Keratinocyte (primary cell): ENCODE measurements at regions not wholly inside any gene's neighbourhood (a gene's known extent, or its start where the extent isn't known, plus 50 kb on each side); places are given as distances from the start of the nearest gene placed in this dataset.
A peak's percentile ranks its signal among the peaks of the same experiment; 100 is the strongest.
"Not testable (repeated sequence)": the region's sequence is repeated elsewhere in the genome, so short reads cannot be mapped to it uniquely, and the experiment has no call there.

Experiments used
- DNase-seq: peaks from one replicate; pipeline ENCODE4 v3.0.0-alpha.2; 2011; ENCODE audit warnings: low read depth, missing footprints, low spot score
- FAIRE-seq: peaks from 2 replicates; lab custom pipeline; 2011; peaks lifted over from hg19 to GRCh38; lab: Jason Lieb, UNC
- H2AFZ ChIP-seq: 2 replicates; pipeline ENCODE4 v1.6.0; 2012; ENCODE audit warnings: low read length, control low read depth, inconsistent platforms; ENCODE audit not compliant: control insufficient read depth
- H3K27ac ChIP-seq: 2 replicates; pipeline ENCODE4 v1.5.1; 2011; ENCODE audit warnings: low read length; ENCODE audit not compliant: control insufficient read depth, insufficient read depth
- H3K27me3 ChIP-seq: 3 replicates; pipeline ENCODE4 v1.6.0; 2011; ENCODE audit warnings: low read length; ENCODE audit not compliant: control insufficient read depth, insufficient read depth; ENCODE audit errors: extremely low read depth
- H3K36me3 ChIP-seq, 2 experiments: 2 replicates in 1 of 2; 3 replicates in 1 of 2; pipeline ENCODE4 v1.5.1; 2011; ENCODE audit warnings: low read length in 2 of 2, mild to moderate bottlenecking in 1 of 2; ENCODE audit not compliant: control insufficient read depth in 2 of 2, insufficient read depth in 2 of 2; ENCODE audit errors: extremely low read depth in 1 of 2
- H3K4me1 ChIP-seq: 3 replicates; pipeline ENCODE4 v1.5.1; 2011; ENCODE audit warnings: low read length; ENCODE audit not compliant: control insufficient read depth, insufficient read depth; ENCODE audit errors: extremely low read depth
- H3K4me2 ChIP-seq: 3 replicates; pipeline ENCODE4 v1.6.0; 2011; ENCODE audit warnings: low read depth, low read length; ENCODE audit not compliant: control insufficient read depth, insufficient read depth; ENCODE audit errors: extremely low read depth
- H3K4me3 ChIP-seq, 3 experiments: fragments of 200-600 bp in 1 of 3; sonication (generic) in 1 of 3; 2 replicates in 2 of 3; 3 replicates in 1 of 3; pipeline ENCODE4 v1.5.1; 2011 to 2016; ENCODE audit warnings: low read length in 3 of 3, mild to moderate bottlenecking in 3 of 3, control low read depth in 2 of 3, inconsistent platforms in 1 of 3, low read depth in 1 of 3, mixed read lengths in 1 of 3, mixed run types in 1 of 3, moderate library complexity in 1 of 3; ENCODE audit not compliant: control insufficient read depth in 2 of 3, insufficient read depth in 2 of 3; ENCODE audit errors: extremely low read depth in 1 of 3
- H3K79me2 ChIP-seq: 2 replicates; pipeline ENCODE4 v1.6.0; 2012; ENCODE audit warnings: low read length; ENCODE audit not compliant: control insufficient read depth, insufficient read depth
- H3K9ac ChIP-seq: 3 replicates; pipeline ENCODE4 v1.6.0; 2011; ENCODE audit warnings: low read length; ENCODE audit not compliant: control insufficient read depth, insufficient read depth; ENCODE audit errors: extremely low read depth
- H3K9me1 ChIP-seq: 3 replicates; pipeline ENCODE4 v1.6.0; 2011; ENCODE audit warnings: low read length; ENCODE audit not compliant: control insufficient read depth, insufficient read depth; ENCODE audit errors: extremely low read depth
- H3K9me3 ChIP-seq: 2 replicates; pipeline ENCODE4 v1.5.1; 2012; ENCODE audit warnings: low read depth, low read length; ENCODE audit not compliant: control insufficient read depth
- H4K20me1 ChIP-seq: 3 replicates; pipeline ENCODE4 v1.6.0; 2011; ENCODE audit warnings: low read length; ENCODE audit not compliant: control insufficient read depth, insufficient read depth; ENCODE audit errors: extremely low read depth
- dilution Hi-C: fragments of 300-500 bp; cut with MboI; formaldehyde crosslinking; loops from one replicate; pipeline ENCODE4 v1.7.0; 2020; ENCODE audit warnings: low sequenced_read_pairs; ENCODE audit not compliant: extremely low pct_ligation_motif_present

DNA sequence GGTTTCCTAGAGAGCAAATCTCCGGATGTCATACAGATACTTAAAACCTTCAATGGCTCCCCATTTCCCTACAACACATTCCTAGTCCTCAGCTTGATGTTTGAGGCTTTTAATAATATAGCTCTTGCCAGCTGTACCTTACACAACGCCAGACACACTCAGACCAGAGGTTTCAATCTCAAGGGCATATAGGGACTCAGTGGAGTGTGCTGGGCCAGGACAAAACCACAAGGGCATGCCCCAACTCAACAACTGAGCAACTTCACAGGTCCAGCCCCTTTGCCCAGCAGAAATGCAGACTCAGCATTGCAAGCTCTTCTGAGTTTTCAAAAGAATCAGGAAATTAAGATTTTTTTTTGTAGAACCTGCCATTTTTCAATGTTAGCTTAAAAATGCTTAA, 235.5 kb downstream of the NPIPA8 start:
- H3K79me2 ChIP-seq, H2AFZ ChIP-seq, H4K20me1 ChIP-seq, dilution Hi-C loops, H3K27ac ChIP-seq, H3K4me1 ChIP-seq, H3K36me3 ChIP-seq, H3K9ac ChIP-seq, H3K27me3 ChIP-seq, DNase-seq, H3K9me1 ChIP-seq, H3K4me3 ChIP-seq, H3K9me3 ChIP-seq, H3K4me2 ChIP-seq: not testable (repeated sequence)
- FAIRE-seq, result peak; percentile 63

DNA sequence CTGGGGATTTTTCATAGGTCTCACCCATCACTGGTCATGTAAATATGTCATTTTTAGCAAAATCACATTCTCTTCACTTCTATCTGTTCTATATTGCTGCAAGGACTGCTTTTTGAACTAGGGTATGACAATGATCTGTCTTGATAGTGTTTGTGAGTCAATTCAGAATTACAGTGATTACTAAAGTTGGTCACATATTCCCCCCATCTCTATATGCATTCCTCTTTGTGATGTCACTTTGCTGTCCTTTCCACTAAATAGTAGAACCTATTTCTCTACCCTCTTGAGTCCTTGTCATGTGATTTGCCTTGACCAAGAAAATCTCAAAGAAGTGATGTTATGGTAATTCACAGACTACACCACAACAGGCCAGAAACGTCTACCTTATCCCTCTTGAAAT, 243.9 kb downstream of the NPIPA8 start:
- H3K4me1 ChIP-seq, H3K27me3 ChIP-seq, dilution Hi-C loops, H3K79me2 ChIP-seq, DNase-seq, H2AFZ ChIP-seq, H3K9ac ChIP-seq, H3K27ac ChIP-seq, H3K9me1 ChIP-seq, FAIRE-seq, H4K20me1 ChIP-seq, H3K9me3 ChIP-seq, H3K4me3 ChIP-seq, H3K4me2 ChIP-seq, H3K36me3 ChIP-seq: not testable (repeated sequence)

DNA sequence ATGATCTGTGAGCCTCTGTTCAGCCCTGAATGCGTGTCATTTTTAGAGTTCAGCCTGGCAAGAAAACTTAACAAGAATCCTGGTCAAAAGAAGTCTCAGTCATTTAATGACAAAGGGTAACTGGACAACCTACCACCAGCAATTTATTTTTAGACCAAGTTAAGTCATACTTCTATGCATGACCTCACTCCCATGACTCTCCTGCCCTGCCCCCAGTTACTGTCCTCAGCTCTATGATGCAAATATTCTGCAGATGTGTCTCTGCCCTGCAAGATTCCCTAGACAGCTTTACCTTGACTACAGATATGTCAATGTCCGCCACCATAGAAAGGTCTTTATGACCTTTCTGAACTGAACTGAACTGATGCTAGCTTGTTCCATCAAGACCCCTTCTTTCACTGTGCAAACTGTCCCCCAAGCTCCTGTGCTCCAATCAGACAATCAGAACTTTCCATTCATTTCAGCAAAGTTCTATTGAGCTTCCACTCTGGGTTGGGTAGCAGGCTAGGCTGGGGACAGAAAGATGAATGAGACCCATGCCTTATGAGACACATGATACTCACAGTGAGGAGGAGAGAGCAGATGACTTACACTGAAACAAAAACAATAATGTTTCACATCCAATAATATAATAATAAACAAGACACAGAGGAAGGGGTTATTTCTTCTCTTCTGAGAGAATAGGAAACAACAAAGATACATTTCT, 255.7 kb downstream of the NPIPA8 start:
- H3K9me1 ChIP-seq, DNase-seq, H3K4me2 ChIP-seq, H3K9ac ChIP-seq, H3K27ac ChIP-seq, H3K27me3 ChIP-seq, H3K4me1 ChIP-seq, H4K20me1 ChIP-seq, H3K4me3 ChIP-seq, FAIRE-seq, H3K9me3 ChIP-seq, H3K79me2 ChIP-seq, dilution Hi-C loops, H3K36me3 ChIP-seq, H2AFZ ChIP-seq: not testable (repeated sequence)

DNA sequence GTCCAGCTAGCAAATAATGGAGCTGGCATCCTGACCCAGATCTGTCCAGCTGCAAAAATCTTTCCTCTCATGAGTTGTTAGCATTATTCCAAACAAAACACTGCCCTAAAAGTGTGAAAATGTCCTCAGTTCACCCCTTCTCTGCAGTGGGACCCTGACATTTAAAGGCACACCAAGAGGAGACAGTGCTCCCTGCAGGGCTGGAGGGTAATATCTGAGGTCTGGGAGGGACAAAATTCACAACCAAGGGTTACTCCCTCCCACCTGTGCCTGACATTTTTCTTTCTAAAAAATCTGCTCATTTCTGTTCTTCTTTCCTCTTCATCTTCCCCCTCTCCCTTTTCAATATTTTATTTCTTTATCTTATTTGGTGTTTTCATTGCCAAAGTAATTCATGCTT, 258.6 kb downstream of the NPIPA8 start:
- H3K27me3 ChIP-seq, dilution Hi-C loops, H3K79me2 ChIP-seq, H3K4me1 ChIP-seq, H3K4me3 ChIP-seq, DNase-seq, H3K9ac ChIP-seq, H3K36me3 ChIP-seq, H3K9me3 ChIP-seq, H3K27ac ChIP-seq, H3K9me1 ChIP-seq, H2AFZ ChIP-seq, FAIRE-seq, H4K20me1 ChIP-seq, H3K4me2 ChIP-seq: not testable (repeated sequence)
